ENCODE measurements at regions not wholly inside any gene's neighbourhood (a gene's known extent, or its start where the extent isn't known, plus 50 kb on each side); places are given as distances from the start of the nearest gene placed in this dataset.

DNA sequence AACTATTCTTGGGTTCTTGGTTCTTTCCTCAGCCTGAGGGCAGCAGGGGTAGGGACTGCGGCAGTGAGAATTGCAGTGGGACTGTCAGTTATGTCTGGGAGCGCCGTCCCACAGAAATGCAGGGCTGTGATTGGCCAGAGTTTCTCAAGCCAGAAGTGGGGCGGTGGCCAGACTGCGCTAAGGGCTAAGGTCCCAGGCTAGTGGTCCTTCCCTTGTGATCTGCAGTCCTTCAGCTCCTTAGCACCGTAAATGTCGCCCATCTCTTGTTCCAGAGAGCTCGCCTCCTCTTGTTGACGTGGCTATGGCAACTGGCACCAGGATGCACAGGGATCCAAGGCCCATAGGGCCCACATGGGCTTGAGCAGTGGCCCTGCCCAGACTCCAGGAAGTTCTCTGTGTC is 223.5 kb downstream of the GRIA2 start:
- Histone ChIP-seq H3F3A (ENCODE audit: insufficient read depth) (no peaks in the 10 kb centered on the region), H2AFZ (ENCODE audit: low read depth, low read length, severe bottlenecking) (no peak overlapping the region), H3K9me3 (ENCODE audit: insufficient read depth, low read length) (no peaks in the 10 kb centered on the region), H3K27ac (ENCODE audit: low read depth, low read length) (no peak overlapping the region), H3K4me3 (ENCODE audit: insufficient read depth, low read length, poor library complexity, severe bottlenecking) (no peak overlapping the region), H3K27me3 (ENCODE audit: low read length) (no peaks in the 10 kb centered on the region), H3K9me2 (replicated peaks; ENCODE audit: insufficient read depth, low read length) (no peaks in the 10 kb centered on the region; the same call in none of the 2 replicates), H3K36me3 (ENCODE audit: low read length) (no peaks in the 10 kb centered on the region), H3K9ac (ENCODE audit: low read length) (no peak overlapping the region), H3K79me2 (ENCODE audit: insufficient read depth, low read length) (no peaks in the 10 kb centered on the region), H4K20me1 (ENCODE audit: low read depth, low read length) (no peaks in the 10 kb centered on the region), H3K4me2 (ENCODE audit: low read depth, low read length, poor library complexity, severe bottlenecking) (no peak overlapping the region)
- TF ChIP-seq, protein P1, sequence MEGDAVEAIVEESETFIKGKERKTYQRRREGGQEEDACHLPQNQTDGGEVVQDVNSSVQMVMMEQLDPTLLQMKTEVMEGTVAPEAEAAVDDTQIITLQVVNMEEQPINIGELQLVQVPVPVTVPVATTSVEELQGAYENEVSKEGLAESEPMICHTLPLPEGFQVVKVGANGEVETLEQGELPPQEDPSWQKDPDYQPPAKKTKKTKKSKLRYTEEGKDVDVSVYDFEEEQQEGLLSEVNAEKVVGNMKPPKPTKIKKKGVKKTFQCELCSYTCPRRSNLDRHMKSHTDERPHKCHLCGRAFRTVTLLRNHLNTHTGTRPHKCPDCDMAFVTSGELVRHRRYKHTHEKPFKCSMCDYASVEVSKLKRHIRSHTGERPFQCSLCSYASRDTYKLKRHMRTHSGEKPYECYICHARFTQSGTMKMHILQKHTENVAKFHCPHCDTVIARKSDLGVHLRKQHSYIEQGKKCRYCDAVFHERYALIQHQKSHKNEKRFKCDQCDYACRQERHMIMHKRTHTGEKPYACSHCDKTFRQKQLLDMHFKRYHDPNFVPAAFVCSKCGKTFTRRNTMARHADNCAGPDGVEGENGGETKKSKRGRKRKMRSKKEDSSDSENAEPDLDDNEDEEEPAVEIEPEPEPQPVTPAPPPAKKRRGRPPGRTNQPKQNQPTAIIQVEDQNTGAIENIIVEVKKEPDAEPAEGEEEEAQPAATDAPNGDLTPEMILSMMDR (IDR thresholded peaks at IDR 0.05; ENCODE audit: insufficient read depth, low read length, poor library complexity, severe bottlenecking): no peak
- no peak for TF ChIP-seq EZH2phosphoT487 (conservative IDR thresholded peaks at IDR 0.05; ENCODE audit: low read length)

DNA sequence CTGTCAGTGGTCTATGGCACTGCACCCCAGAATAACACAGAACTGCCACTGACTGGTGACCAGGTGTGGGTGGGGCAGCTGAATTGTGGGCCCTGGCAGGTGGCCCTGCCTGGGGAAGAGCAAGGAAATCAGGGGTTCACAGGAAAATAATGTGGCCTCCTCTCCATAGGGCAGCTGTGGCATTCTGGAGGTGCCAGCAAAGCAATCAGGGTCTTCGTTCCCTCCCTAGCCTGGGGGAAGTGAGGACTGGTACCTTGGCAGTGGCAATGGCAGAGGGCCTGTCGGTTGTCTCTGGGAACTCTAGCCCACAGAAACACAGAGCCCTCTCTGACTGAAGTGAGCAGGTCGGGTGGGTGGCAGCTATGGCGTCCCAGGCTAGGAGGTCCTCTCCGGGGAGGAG is 223.0 kb downstream of the GRIA2 start:
- no peak overlapping the region for H3K4me3 ChIP-seq (ENCODE audit: insufficient read depth, low read length, poor library complexity, severe bottlenecking)
- no peaks in the 10 kb centered on the region for H4K20me1 ChIP-seq (ENCODE audit: low read depth, low read length)
- no peaks in the 10 kb centered on the region for H3K79me2 ChIP-seq (ENCODE audit: insufficient read depth, low read length)
- no peak overlapping the region for H2AFZ ChIP-seq (ENCODE audit: low read depth, low read length, severe bottlenecking)
- H3K4me2 ChIP-seq (ENCODE audit: low read depth, low read length, poor library complexity, severe bottlenecking): no peak overlapping the region
- no peak overlapping the region for H3K9ac ChIP-seq (ENCODE audit: low read length)
- H3K36me3 ChIP-seq (ENCODE audit: low read length): no peaks in the 10 kb centered on the region
- H3K27ac ChIP-seq (ENCODE audit: low read depth, low read length): no peak overlapping the region
- H3K27me3 ChIP-seq (ENCODE audit: low read length): no peaks in the 10 kb centered on the region
- no peak for TF ChIP-seq EZH2phosphoT487 (conservative IDR thresholded peaks at IDR 0.05; ENCODE audit: low read length)
- TF ChIP-seq, protein P1 (IDR thresholded peaks at IDR 0.05; ENCODE audit: insufficient read depth, low read length, poor library complexity, severe bottlenecking): no peak
- no peaks in the 10 kb centered on the region; the same call in none of the 2 replicates for H3K9me2 ChIP-seq (replicated peaks; ENCODE audit: insufficient read depth, low read length)
- no peaks in the 10 kb centered on the region for H3F3A ChIP-seq (ENCODE audit: insufficient read depth)
- no peaks in the 10 kb centered on the region for H3K9me3 ChIP-seq (ENCODE audit: insufficient read depth, low read length)

DNA sequence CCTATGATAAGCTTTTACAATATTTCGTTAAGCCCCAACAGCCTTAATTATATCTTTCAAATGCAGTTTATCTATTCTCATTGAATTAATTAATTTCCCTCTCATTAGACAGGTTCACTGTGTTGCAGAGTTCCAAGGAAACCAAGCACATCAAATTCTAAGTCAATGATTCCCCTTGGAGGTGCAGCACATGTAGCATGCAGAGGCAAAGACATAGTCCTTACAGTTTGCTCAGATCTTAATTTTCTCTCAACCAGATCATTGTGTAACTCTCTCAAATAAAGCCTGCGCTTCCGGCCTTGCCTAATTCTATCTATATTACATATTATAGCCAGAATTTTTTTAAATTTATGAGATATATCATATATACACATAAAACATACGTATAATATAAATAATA is 205.4 kb downstream of the GRIA2 start:
- no peak overlapping the region for H3K9ac ChIP-seq (ENCODE audit: low read length)
- no peak overlapping the region for H2AFZ ChIP-seq (ENCODE audit: low read depth, low read length, severe bottlenecking)
- no peaks in the 10 kb centered on the region for H3F3A ChIP-seq (ENCODE audit: insufficient read depth)
- H3K27me3 ChIP-seq (ENCODE audit: low read length): no peaks in the 10 kb centered on the region
- no peaks in the 10 kb centered on the region for H4K20me1 ChIP-seq (ENCODE audit: low read depth, low read length)
- no peak overlapping the region for H3K4me3 ChIP-seq (ENCODE audit: insufficient read depth, low read length, poor library complexity, severe bottlenecking)
- TF ChIP-seq EZH2phosphoT487 (conservative IDR thresholded peaks at IDR 0.05; ENCODE audit: low read length): no peak
- TF ChIP-seq, protein P1 (IDR thresholded peaks at IDR 0.05; ENCODE audit: insufficient read depth, low read length, poor library complexity, severe bottlenecking): no peak
- no peaks in the 10 kb centered on the region for H3K9me2 ChIP-seq (replicated peaks; ENCODE audit: insufficient read depth, low read length)
- no peaks in the 10 kb centered on the region for H3K36me3 ChIP-seq (ENCODE audit: low read length)
- H3K4me2 ChIP-seq (ENCODE audit: low read depth, low read length, poor library complexity, severe bottlenecking): no peak overlapping the region
- no peak overlapping the region for H3K27ac ChIP-seq (ENCODE audit: low read depth, low read length)
- H3K9me3 ChIP-seq (ENCODE audit: insufficient read depth, low read length): no peaks in the 10 kb centered on the region
- H3K79me2 ChIP-seq (ENCODE audit: insufficient read depth, low read length): no peaks in the 10 kb centered on the region

All from SU-DHL-6 (cell line).